IMR-90 (cell line): ENCODE measurements at regions not wholly inside any gene's neighbourhood (a gene's known extent, or its start where the extent isn't known, plus 50 kb on each side); places are given as distances from the start of the nearest gene placed in this dataset.

ENCODE experiments used
- ATAC-seq: fragments of 200-7000 bp; cut with Tn5 transposase; 2 replicates; pipeline ENCODE4 v1.9.1; 2020; ENCODE audit warnings: low read depth, mild to moderate bottlenecking, moderate library complexity
- BruUV-seq: library from RNA; stranded (reverse); fragments of 400-500 nt; replicated peaks from 2 replicates; lab custom pipeline; 2021; lab: Mats Ljungman, UMichigan
- CTCF ChIA-PET: fragments of 300-600 bp; formaldehyde crosslinking; extraction: SDS; loops from one replicate; lab custom pipeline; 2021; ENCODE audit warnings: antibody characterized with exemption; lab: Yijun Ruan, JAX
- POLR2A ChIA-PET: fragments of 300-600 bp; sonication (Branson Sonifier 250); formaldehyde crosslinking; loops from one replicate; lab custom pipeline; 2022; ENCODE audit warnings: antibody characterized with exemption; ENCODE audit not compliant: unreplicated experiment; lab: Charles Lee
- DNase-seq: peaks from one replicate; pipeline ENCODE4 v3.0.0; 2013
- H2AFZ ChIP-seq: replicated peaks from 2 replicates; pipeline ENCODE3; 2013; ENCODE audit warnings: low read length, mild to moderate bottlenecking; ENCODE audit not compliant: poor library complexity
- H2AK5ac ChIP-seq: 2 replicates; pipeline ENCODE4 v1.6.1; 2013; ENCODE audit warnings: low read depth, low read length, inconsistent platforms
- H2AK9ac ChIP-seq: replicated peaks from 2 replicates; pipeline ENCODE3; 2013; ENCODE audit warnings: mild to moderate bottlenecking, low read depth, low read length, moderate library complexity; ENCODE audit not compliant: poor library complexity
- H2BK120ac ChIP-seq: 2 replicates; pipeline ENCODE4 v1.6.1; 2013; ENCODE audit warnings: low read depth, low read length, inconsistent platforms
- H2BK15ac ChIP-seq: 3 replicates; pipeline ENCODE4 v1.6.1; 2013; ENCODE audit warnings: low read depth, low read length, inconsistent platforms
- H2BK20ac ChIP-seq: 2 replicates; pipeline ENCODE4 v1.6.1; 2013; ENCODE audit warnings: low read depth, mild to moderate bottlenecking, inconsistent platforms, low read length, moderate library complexity
- H2BK5ac ChIP-seq: 2 replicates; pipeline ENCODE4 v1.6.1; 2013; ENCODE audit warnings: mild to moderate bottlenecking, low read depth, low read length, inconsistent platforms; ENCODE audit not compliant: poor library complexity, severe bottlenecking
- H3K14ac ChIP-seq: replicated peaks from 2 replicates; pipeline ENCODE4 v1.6.1; 2013; ENCODE audit warnings: low read depth, low read length, inconsistent platforms
- H3K18ac ChIP-seq: 2 replicates; pipeline ENCODE4 v1.6.1; 2013; ENCODE audit warnings: low read depth, low read length, control low read depth
- H3K23ac ChIP-seq: 2 replicates; pipeline ENCODE4 v1.6.1; 2013; ENCODE audit warnings: low read depth, low read length, inconsistent platforms
- H3K27ac ChIP-seq: 2 replicates; pipeline ENCODE4 v1.5.1; 2013; ENCODE audit warnings: mild to moderate bottlenecking, control low read depth, low read length; ENCODE audit not compliant: insufficient read depth
- H3K27me3 ChIP-seq: 2 replicates; pipeline ENCODE4 v1.6.1; 2013; ENCODE audit warnings: low read length; ENCODE audit not compliant: control insufficient read depth, insufficient read depth
- H3K36me3 ChIP-seq: 2 replicates; pipeline ENCODE4 v1.6.1; 2013; ENCODE audit warnings: low read length, mixed read lengths; ENCODE audit not compliant: control insufficient read depth, insufficient read depth
- H3K4ac ChIP-seq: 2 replicates; pipeline ENCODE4 v1.6.1; 2013; ENCODE audit warnings: low read depth, low read length, inconsistent platforms
- H3K4me1 ChIP-seq: 2 replicates; pipeline ENCODE4 v1.6.1; 2013; ENCODE audit warnings: low read length, mixed read lengths; ENCODE audit not compliant: control insufficient read depth, insufficient read depth
- H3K4me2 ChIP-seq: 2 replicates; pipeline ENCODE4 v1.6.1; 2013; ENCODE audit warnings: low read depth, mild to moderate bottlenecking, control low read depth, low read length, moderate library complexity
- H3K4me3 ChIP-seq: 2 replicates; pipeline ENCODE4 v1.5.1; 2013; ENCODE audit warnings: low read depth, mild to moderate bottlenecking, control low read depth, low read length, moderate library complexity; ENCODE audit not compliant: insufficient read depth
- H3K56ac ChIP-seq: 2 replicates; pipeline ENCODE4 v1.6.1; 2013; ENCODE audit warnings: low read length, inconsistent platforms; ENCODE audit not compliant: insufficient read depth; ENCODE audit errors: extremely low read depth
- H3K79me1 ChIP-seq, 2 experiments: 2 replicates each; pipeline ENCODE4 v1.6.1; 2013; ENCODE audit warnings: low read length in 2 of 2, inconsistent platforms in 1 of 2, low read depth in 1 of 2
- H3K9ac ChIP-seq: 2 replicates; pipeline ENCODE4 v1.6.1; 2013; ENCODE audit warnings: low read depth, low read length, control low read depth
- H3K9me1 ChIP-seq: 2 replicates; pipeline ENCODE4 v1.6.1; 2013; ENCODE audit warnings: low read length, inconsistent platforms; ENCODE audit not compliant: insufficient read depth
- H3K9me3 ChIP-seq: 2 replicates; pipeline ENCODE4 v1.6.1; 2013; ENCODE audit warnings: low read length; ENCODE audit not compliant: control insufficient read depth, insufficient read depth
- H4K20me1 ChIP-seq: 2 replicates; pipeline ENCODE4 v1.6.1; 2013; ENCODE audit warnings: low read length, inconsistent platforms; ENCODE audit not compliant: insufficient read depth
- H4K5ac ChIP-seq: 2 replicates; pipeline ENCODE4 v1.6.1; 2013; ENCODE audit warnings: mild to moderate bottlenecking, low read depth, low read length, control low read depth
- H4K8ac ChIP-seq, 2 experiments: 2 replicates each; pipeline ENCODE4 v1.6.1; 2013; ENCODE audit warnings: low read depth in 2 of 2, low read length in 2 of 2, control low read depth in 1 of 2, inconsistent platforms in 1 of 2
- H4K91ac ChIP-seq: 2 replicates; pipeline ENCODE4 v1.6.1; 2013; ENCODE audit warnings: low read depth, low read length, inconsistent platforms; ENCODE audit not compliant: insufficient read depth
- CHD1 ChIP-seq: IDR thresholded peaks from 2 replicates; pipeline ENCODE4 v1.6.1; 2012; ENCODE audit warnings: low read depth, low read length, improper control_type of control experiment
- MAFK ChIP-seq: IDR thresholded peaks from 2 replicates; pipeline ENCODE4 v1.6.1; 2012; ENCODE audit warnings: low read depth, low read length, improper control_type of control experiment
- MAZ ChIP-seq: IDR thresholded peaks from 2 replicates; pipeline ENCODE4 v1.6.1; 2012; ENCODE audit warnings: low read depth, mild to moderate bottlenecking, low read length, improper control_type of control experiment, moderate library complexity, borderline replicate concordance
- POLR2A ChIP-seq: IDR thresholded peaks from 2 replicates; pipeline ENCODE4 v1.6.1; 2012; ENCODE audit warnings: mild to moderate bottlenecking, low read depth, low read length
- RAD21 ChIP-seq: IDR thresholded peaks from 2 replicates; pipeline ENCODE4 v1.6.1; 2012; ENCODE audit warnings: low read length, improper control_type of control experiment
- SMC3 ChIP-seq: fragments of 150-350 bp; IDR thresholded peaks from 2 replicates; pipeline ENCODE4 v1.6.1; 2016; ENCODE audit warnings: low read depth, mild to moderate bottlenecking, antibody characterized with exemption, low read length, moderate library complexity
- WGBS, 2 experiments: methylation state at CpG; one replicate each; pipeline versions ENCODE4 v1.1.5 to v1.1.7; 2013; ENCODE audit warnings: missing lambda C conversion rate in 2 of 2; ENCODE audit not compliant: insufficient read length in 1 of 2; ENCODE audit errors: extremely low coverage in 2 of 2; 5-methylcytosine and 5-hydroxymethylcytosine counted together
- dilution Hi-C: fragments of 300-500 bp; cut with HindIII; formaldehyde crosslinking; loops from one replicate; pipeline ENCODE4 v1.14.3; 2018; ENCODE audit warnings: low sequenced_read_pairs; ENCODE audit not compliant: unreplicated experiment
- in situ Hi-C: fragments of 300-500 bp; cut with MboI; formaldehyde crosslinking; loops from 3 replicates; pipeline ENCODE4 v1.14.3; 2019; ENCODE audit warnings: low sequenced_read_pairs, inconsistent platforms, mixed read lengths
- intact Hi-C: fragments of 100-400 bp; cut with micrococcal nuclease; formaldehyde crosslinking; loops from 2 replicates; pipeline ENCODE4 v1.10.0; 2022
- TF ChIP-seq, protein P1 (sequence below): conservative IDR thresholded peaks from 2 replicates; pipeline ENCODE4 v1.5.1; 2012; ENCODE audit warnings: mild to moderate bottlenecking, low read depth, low read length, improper control_type of control experiment
- TF ChIP-seq, protein P2 (sequence below): fragments of 150-350 bp; IDR thresholded peaks from 2 replicates; pipeline ENCODE4 v1.6.1; 2016; ENCODE audit warnings: low read depth, mild to moderate bottlenecking, low read length, moderate library complexity, borderline replicate concordance

DNA sequence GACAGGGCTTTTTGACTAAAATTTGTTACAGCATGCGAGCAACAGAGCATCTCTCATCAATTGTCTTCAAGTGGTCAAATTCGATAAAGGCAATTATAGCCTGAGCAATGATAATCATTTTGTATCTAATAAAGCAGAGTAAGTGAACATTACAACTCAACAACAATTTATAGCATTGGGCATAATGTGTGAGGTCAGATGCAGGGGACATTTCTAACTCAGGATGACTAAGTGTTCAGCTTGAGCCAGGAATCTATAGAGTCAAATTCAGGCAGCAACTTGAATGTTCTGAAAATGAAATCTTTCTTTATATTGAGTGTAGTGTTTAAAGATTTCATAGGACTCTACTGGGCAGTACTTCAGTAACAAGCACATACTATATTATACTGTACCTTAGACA, 1226.0 kb downstream of the ZPLD1 start:
- Histone ChIP-seq H2BK15ac (no peak overlapping the region), H2BK120ac (no peak overlapping the region), H3K14ac (no peak overlapping the region), H3K23ac (no peak overlapping the region), H3K9me1 (no peaks in the 10 kb centered on the region), H3K4me1 (no peaks in the 10 kb centered on the region), H4K8ac (no peak overlapping the region), H2AK9ac (no peak overlapping the region), H3K27me3 (no peaks in the 10 kb centered on the region), H3K4me2 (no peak overlapping the region), H2BK5ac (no peak overlapping the region), H4K91ac (no peak overlapping the region), H3K9me3 (no peaks in the 10 kb centered on the region), H3K27ac (no peak overlapping the region), H2AFZ (no peak overlapping the region), H3K9ac (no peak overlapping the region), H2BK20ac (no peak overlapping the region), H3K79me1 (no peaks in the 10 kb centered on the region), H3K56ac (no peak overlapping the region), H3K18ac (no peak overlapping the region), H4K5ac (no peak overlapping the region), H4K20me1 (no peaks in the 10 kb centered on the region), H2AK5ac (no peak overlapping the region), H3K36me3 (no peaks in the 10 kb centered on the region), H3K4me3 (no peak overlapping the region), H3K4ac (no peak overlapping the region)
- BruUV-seq: no TSS peak
- in situ Hi-C loops (no loop called here), dilution Hi-C loops (no loop called here), intact Hi-C loops (no loop called here)
- ATAC-seq: no peak
- POLR2A ChIA-PET: no interaction called here
- DNase-seq: no peak
- WGBS, 2 experiments: no CpG with 5 or more reads among the region's 2 CpGs
- CTCF ChIA-PET: no interaction called here
- TF ChIP-seq CHD1 (no peak), MAZ (no peak), SMC3 (no peak), POLR2A (no peak), MAFK (no peak), RAD21 (no peak)
- TF ChIP-seq, protein P1, sequence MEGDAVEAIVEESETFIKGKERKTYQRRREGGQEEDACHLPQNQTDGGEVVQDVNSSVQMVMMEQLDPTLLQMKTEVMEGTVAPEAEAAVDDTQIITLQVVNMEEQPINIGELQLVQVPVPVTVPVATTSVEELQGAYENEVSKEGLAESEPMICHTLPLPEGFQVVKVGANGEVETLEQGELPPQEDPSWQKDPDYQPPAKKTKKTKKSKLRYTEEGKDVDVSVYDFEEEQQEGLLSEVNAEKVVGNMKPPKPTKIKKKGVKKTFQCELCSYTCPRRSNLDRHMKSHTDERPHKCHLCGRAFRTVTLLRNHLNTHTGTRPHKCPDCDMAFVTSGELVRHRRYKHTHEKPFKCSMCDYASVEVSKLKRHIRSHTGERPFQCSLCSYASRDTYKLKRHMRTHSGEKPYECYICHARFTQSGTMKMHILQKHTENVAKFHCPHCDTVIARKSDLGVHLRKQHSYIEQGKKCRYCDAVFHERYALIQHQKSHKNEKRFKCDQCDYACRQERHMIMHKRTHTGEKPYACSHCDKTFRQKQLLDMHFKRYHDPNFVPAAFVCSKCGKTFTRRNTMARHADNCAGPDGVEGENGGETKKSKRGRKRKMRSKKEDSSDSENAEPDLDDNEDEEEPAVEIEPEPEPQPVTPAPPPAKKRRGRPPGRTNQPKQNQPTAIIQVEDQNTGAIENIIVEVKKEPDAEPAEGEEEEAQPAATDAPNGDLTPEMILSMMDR: no peak
- TF ChIP-seq, protein P2, sequence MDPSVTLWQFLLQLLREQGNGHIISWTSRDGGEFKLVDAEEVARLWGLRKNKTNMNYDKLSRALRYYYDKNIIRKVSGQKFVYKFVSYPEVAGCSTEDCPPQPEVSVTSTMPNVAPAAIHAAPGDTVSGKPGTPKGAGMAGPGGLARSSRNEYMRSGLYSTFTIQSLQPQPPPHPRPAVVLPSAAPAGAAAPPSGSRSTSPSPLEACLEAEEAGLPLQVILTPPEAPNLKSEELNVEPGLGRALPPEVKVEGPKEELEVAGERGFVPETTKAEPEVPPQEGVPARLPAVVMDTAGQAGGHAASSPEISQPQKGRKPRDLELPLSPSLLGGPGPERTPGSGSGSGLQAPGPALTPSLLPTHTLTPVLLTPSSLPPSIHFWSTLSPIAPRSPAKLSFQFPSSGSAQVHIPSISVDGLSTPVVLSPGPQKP: no peak
